ENCODE measurements at regions not wholly inside any gene's neighbourhood (a gene's known extent, or its start where the extent isn't known, plus 50 kb on each side); places are given as distances from the start of the nearest gene placed in this dataset.
"Not testable (repeated sequence)": the region's sequence is repeated elsewhere in the genome, so short reads cannot be mapped to it uniquely, and the experiment has no call there.

- no peak for FAIRE-seq
Observed at GRCh38 chr17:5913641-5914040, 156.5 kb upstream of the WSCD1 start.

GRCh38 chr17:5915337-5915736 is 154.8 kb upstream of the WSCD1 start:
- FAIRE-seq: no peak

DNA sequence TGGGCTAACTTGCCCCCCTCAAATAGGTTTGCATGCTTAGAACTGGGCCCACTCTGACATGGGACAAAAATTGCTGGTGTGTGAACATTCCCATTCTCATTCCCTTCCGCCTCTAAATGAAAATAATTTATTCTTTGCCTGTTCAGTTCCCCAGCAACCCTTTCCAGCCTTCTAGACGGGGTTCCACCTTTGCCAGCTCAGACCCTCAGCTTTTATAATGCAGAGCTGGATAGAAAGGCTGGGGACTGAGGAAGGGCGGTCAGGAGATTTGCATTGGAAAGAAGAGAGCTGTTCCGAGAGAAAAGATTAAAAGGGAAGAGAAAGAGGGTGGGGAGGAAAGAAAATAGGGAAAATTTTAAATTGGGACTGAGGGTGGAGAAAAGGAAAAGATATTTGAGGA is 151.1 kb upstream of the WSCD1 start:
- FAIRE-seq: no peak

DNA sequence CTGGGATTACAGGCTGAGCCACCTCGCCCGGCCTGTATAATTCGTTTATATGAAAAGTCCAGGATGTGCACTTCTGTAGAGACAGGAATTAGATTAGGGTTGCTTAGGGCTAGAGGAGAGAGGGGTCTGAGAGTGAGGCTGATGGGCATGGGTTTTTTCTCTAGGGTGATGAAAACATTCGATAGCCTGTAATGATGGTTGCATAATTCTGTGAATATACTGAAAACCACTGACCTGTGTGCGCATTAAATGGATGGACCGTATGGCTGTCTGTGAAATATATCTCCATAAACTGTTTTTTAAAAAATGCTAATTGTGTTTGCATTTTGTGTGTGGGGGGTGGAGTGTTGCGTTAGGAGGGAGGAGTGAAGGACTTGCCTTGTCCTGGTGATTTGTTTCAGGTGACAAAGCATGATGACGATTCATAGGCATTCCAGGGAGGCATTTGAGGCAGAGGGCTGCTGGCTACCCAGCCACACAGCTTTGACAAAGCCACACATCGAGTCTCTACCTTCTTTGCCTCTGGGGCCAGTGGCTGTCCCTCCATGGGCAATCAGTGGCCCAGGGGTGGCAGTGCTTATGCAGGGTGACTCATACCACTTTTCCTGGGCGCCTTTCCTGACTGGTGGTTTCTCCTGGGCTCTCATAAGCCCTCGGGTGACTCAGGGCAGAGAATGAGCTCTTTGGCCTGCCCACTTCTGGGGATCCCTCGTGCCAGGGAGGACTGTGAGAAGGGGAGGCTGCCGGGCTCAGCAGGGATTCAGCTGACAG is 148.5 kb upstream of the WSCD1 start:
- no peak for FAIRE-seq

- FAIRE-seq: no peak
Observed at GRCh38 chr17:5922476-5922875, 147.7 kb upstream of the WSCD1 start.

- no peak for FAIRE-seq
Observed at GRCh38 chr17:5929721-5930120, 140.5 kb upstream of the WSCD1 start.

- FAIRE-seq: not testable (repeated sequence)
Observed at GRCh38 chr17:5930555-5930954, 139.6 kb upstream of the WSCD1 start.

DNA sequence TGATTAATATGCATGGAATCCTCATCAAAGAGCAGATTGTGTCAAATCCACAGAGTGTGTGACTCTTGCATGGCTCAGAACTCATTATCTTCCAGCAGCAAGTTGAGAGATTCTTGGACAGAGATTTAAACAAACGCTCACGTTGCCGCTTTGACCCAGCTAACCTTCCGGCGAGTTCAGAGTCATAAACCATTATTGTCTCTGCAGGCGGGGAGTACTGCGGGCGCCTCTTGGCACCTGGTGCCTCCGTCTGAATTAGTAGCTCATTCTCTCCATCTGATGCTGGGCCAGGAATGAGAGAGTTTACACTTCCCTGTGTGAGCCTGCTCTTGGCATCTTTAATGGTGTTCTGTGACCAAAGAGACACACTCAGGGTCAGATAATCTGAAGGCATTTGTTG is 138.6 kb upstream of the WSCD1 start:
- FAIRE-seq: no peak

DNA sequence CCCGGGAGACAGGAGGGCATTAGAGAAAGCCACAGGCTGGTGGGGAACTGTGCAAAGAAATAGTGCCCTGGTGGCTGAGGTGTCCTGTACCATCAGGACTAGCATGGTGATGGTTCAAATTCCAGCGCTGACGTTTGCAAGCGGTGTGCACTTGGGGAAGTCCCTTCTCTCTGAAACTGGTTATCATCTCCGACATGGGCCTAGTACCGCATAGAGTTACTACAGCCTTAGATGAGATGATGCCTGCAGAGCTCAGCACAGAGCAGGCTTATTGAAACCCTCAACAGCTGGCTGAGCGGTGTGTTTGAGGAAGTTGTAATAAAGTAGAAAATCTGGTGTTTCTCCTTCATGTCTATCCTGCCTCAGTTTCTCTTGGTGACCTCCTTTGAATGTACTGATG is 136.7 kb upstream of the WSCD1 start:
- no peak for FAIRE-seq

GRCh38 chr17:5941258-5941657 is 128.9 kb upstream of the WSCD1 start:
- no peak for FAIRE-seq

DNA sequence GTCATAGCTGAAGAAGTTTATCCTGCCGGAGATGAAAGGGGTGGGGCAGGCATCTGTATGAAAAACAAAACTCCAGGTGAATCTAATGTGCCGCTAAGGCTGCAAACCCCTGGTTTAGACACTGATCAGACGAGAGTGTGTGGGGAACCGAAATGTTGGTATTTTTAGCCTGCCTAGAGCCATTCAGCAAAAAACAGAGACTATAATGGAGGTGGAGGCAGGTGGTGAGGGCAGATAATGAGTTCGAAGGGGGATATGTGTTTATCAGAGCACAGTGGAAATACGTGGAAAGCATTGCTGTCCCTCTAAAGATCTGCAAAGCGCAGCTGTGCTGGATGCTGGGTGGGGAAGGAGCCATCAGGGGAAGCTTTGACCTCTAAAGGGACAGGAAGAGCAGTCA is 127.5 kb upstream of the WSCD1 start:
- no peak for FAIRE-seq

DNA sequence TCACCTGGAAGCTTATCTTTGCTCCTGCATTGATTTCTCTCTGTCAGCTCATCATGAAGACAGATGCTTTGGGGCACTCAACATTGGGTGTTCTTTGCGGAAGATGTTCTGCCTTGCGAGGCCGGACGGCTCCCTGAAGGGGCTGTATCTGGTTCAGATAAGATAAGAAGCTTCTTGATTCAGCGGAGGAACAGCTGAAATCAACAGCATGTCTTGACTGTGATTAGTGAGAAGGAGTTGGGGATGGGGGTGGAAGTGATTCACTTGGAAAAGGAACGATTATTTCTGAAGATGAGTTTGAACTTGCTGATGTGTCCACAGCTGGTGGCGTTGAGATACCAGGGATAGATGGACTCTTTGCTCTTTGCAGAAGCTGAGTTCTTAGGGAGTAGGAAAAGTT is 126.9 kb upstream of the WSCD1 start:
- FAIRE-seq: no peak

DNA sequence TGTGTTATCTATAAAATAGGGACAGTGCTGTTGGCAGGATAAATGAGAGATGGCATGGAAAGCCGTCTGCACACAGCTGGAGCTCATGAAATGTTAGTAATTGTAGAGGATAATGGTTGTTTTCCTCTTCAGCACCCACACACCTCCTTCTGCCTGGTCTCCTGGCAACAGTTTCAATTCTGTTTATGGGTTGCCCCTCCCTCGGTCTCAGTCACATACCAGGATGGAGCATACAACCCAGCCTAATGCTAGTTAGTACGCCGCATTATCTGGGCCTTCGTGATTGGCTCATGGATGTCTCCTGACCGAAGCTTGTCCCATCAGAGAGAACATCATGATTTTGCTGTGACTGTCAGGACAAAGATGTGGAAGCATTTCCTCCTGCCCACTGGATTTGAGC is 126.2 kb upstream of the WSCD1 start:
- FAIRE-seq: no peak

- FAIRE-seq: no peak
Observed at GRCh38 chr17:5947701-5948180, 122.4 kb upstream of the WSCD1 start.

GRCh38 chr17:5948811-5949210 is 121.4 kb upstream of the WSCD1 start:
- no peak for FAIRE-seq

- FAIRE-seq: no peak
Observed at GRCh38 chr17:5950878-5951277, 119.3 kb upstream of the WSCD1 start.

DNA sequence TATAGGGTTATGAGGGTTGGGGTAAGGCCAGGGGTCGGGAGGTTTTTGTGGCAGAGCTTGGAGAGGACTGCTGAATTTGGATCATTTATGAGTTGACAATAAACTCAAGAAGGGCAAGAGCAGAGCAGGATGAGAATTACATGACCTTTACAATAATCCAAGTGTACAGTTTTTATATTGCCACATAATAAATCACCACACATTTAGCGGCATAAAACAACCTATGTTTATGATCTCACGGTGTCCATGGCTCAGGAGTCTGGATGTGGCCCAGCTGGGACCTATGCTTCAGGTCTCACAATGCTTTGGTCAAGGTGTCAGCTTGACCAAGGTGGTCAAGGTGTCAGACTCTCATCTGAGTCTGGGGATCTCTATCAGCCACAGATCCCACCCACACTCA is 118.3 kb upstream of the WSCD1 start:
- no peak for FAIRE-seq

DNA sequence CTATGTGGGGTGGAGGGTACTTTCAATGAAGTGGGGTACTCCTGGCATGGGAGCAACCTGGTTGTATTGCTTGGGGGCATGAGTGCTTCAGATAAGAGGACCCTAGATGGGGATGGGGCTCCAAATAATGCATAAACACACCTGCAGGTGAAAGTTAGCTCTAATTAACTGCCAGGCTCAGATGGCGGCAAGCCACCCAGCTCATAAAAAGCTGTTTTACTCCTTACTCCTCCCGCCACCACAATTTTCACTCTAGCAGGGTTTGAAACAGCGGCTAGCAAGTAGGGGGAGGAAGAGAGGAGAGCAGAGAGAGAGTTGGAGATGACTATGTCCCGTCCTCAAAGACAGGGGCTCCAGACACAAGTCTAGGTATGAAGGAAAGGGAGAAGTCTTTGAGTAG is 117.7 kb upstream of the WSCD1 start:
- no peak for FAIRE-seq

DNA sequence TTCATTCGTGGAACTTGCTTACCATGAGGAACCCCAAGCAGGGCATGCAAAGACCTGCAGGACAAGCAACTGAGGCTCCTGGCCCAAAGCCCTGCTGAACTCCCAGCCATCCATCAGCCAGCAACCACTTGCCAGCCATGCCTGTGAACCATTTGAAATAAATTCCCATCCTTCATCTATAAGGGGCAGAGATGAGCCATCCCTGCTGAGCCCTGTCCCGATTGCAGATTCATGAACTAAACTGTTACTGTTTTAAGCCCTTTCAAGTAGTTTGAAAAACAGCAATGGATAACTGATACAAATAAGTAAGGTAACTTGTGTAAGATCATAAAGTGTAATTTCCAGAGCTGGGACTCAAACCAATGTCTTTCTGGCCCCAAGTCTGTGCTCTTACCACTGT is 114.4 kb upstream of the WSCD1 start:
- no peak for FAIRE-seq

GRCh38 chr17:5958850-5959249 is 111.3 kb upstream of the WSCD1 start:
- FAIRE-seq: no peak

GRCh38 chr17:5962371-5962770 is 107.8 kb upstream of the WSCD1 start:
- FAIRE-seq: no peak

DNA sequence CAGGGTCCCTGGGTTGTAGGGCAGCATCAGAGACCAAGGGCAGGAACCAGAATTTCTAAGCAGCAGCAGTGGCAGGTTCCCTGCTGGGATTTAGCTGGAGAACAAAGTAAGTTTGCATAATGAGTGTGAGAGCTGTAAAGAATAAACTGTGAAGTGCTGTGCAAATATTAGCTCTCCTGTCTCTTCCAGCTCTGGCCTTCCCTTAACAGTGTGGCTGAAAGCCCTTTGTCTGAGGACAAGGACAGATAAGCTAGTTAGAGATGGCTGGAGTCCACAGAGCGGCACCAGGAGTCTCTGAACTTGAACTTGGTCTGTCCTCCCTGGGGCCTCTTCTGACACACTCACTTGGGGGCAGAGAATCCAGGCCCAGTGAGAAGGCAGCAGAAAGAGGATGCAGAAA is 98.2 kb upstream of the WSCD1 start:
- no peak for FAIRE-seq

GRCh38 chr17:5973410-5973809 is 96.8 kb upstream of the WSCD1 start:
- FAIRE-seq: no peak

- no peak for FAIRE-seq
Observed at GRCh38 chr17:5975661-5976060, 94.5 kb upstream of the WSCD1 start.

DNA sequence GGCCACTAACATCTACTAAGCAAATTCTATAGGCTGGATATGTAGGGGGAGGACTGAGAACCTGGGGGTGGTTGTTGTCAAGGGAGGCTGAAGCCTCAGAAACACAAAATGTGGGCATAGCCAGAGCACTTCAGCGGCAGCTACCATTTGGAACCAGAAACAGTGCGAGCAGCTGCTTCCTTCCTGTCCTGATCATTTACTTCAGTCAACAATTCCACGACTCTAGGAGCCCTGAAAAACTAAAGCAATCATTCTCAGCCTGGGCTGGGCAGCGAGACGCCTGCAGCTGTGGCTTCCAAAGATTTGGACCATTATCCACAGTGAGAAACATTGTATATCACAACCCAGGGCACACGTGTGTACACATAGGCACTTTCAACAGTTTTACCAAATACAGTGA is 93.9 kb upstream of the WSCD1 start:
- FAIRE-seq: no peak

Measured in A204.1 (cell line).